DOHH2 (cell line): ENCODE measurements at regions not wholly inside any gene's neighbourhood (a gene's known extent, or its start where the extent isn't known, plus 50 kb on each side); places are given as distances from the start of the nearest gene placed in this dataset.

ENCODE experiments used
- H3F3A ChIP-seq: fragments of 200-600 bp; sonication (generic), shearing (Covaris generic); 2 replicates; pipeline ENCODE4 v1.6.0; 2016; ENCODE audit warnings: antibody characterized with exemption, mild to moderate bottlenecking; ENCODE audit not compliant: control insufficient read depth, insufficient read depth
- H3K27ac ChIP-seq: fragments of 200-600 bp; sonication (generic); 2 replicates; pipeline ENCODE4 v1.5.1; 2014; ENCODE audit warnings: low read depth, mild to moderate bottlenecking, low read length, moderate library complexity
- H3K27me3 ChIP-seq: fragments of 200-600 bp; sonication (generic); 2 replicates; pipeline ENCODE4 v1.6.1; 2014; ENCODE audit warnings: mild to moderate bottlenecking, low read length, mixed read lengths; ENCODE audit not compliant: control insufficient read depth
- H3K36me3 ChIP-seq: fragments of 200-600 bp; sonication (generic); 2 replicates; pipeline ENCODE4 v1.6.1; 2014; ENCODE audit warnings: mild to moderate bottlenecking, low read length, moderate library complexity, mixed read lengths; ENCODE audit not compliant: control insufficient read depth
- H3K4me1 ChIP-seq: fragments of 200-600 bp; sonication (generic); 2 replicates; pipeline ENCODE4 v1.6.1; 2014; ENCODE audit warnings: mild to moderate bottlenecking, low read length, mixed read lengths; ENCODE audit not compliant: control insufficient read depth
- H3K4me2 ChIP-seq: fragments of 200-600 bp; sonication (generic); 2 replicates; pipeline ENCODE4 v1.6.0; 2014; ENCODE audit warnings: mild to moderate bottlenecking, low read length, moderate library complexity
- H3K4me3 ChIP-seq: fragments of 200-600 bp; sonication (generic); 2 replicates; pipeline ENCODE4 v1.5.1; 2014; ENCODE audit warnings: mild to moderate bottlenecking, low read length, mixed read lengths
- H3K79me2 ChIP-seq: fragments of 200-600 bp; sonication (generic); 2 replicates; pipeline ENCODE4 v1.6.1; 2014; ENCODE audit warnings: mild to moderate bottlenecking, low read length, mixed read lengths; ENCODE audit not compliant: control insufficient read depth
- H3K9me2 ChIP-seq: fragments of 200-600 bp; sonication (generic); replicated peaks from 2 replicates; pipeline ENCODE4 v1.6.1; 2014; ENCODE audit warnings: mild to moderate bottlenecking, low read length, mixed read lengths; ENCODE audit not compliant: control insufficient read depth
- H3K9me3 ChIP-seq: fragments of 200-600 bp; sonication (generic); 2 replicates; pipeline ENCODE4 v1.6.1; 2014; ENCODE audit warnings: antibody characterized with exemption, low read length, mixed read lengths; ENCODE audit not compliant: control insufficient read depth, insufficient read depth
- H4K20me1 ChIP-seq: fragments of 200-600 bp; sonication (generic); 2 replicates; pipeline ENCODE4 v1.6.0; 2014; ENCODE audit warnings: low read depth, mild to moderate bottlenecking, antibody characterized with exemption, low read length, moderate library complexity; ENCODE audit not compliant: control insufficient read depth, insufficient read depth
- CTCF ChIP-seq: fragments of 200-600 bp; sonication (generic); IDR thresholded peaks from one replicate; pipeline ENCODE4 v1.5.1; 2014; ENCODE audit warnings: antibody characterized with exemption, mild to moderate bottlenecking, low read depth, low read length; ENCODE audit not compliant: poor library complexity, severe bottlenecking
- EZH2phosphoT487 ChIP-seq: fragments of 200-600 bp; sonication (generic); IDR thresholded peaks from 2 replicates; pipeline ENCODE4 v1.6.1; 2017; ENCODE audit warnings: borderline replicate concordance, mild to moderate bottlenecking, antibody characterized with exemption, low read length, moderate library complexity, mixed read lengths

GRCh38 chr12:126557659-126558058 is 1492.4 kb downstream of the AACS start:
- H3K27ac ChIP-seq = no peak overlapping the region

GRCh38 chr12:126558219-126558618 is 1493.0 kb downstream of the AACS start:
- Histone ChIP-seq H3K4me3 (no peak overlapping the region), H3K4me1 (no peaks in the 10 kb centered on the region), H3F3A (no peaks in the 10 kb centered on the region), H3K9me2 (no peaks in the 10 kb centered on the region), H3K36me3 (no peaks in the 10 kb centered on the region), H3K79me2 (no peaks in the 10 kb centered on the region), H3K27me3 (no peaks in the 10 kb centered on the region), H3K4me2 (no peak overlapping the region), H3K9me3 (no peaks in the 10 kb centered on the region), H4K20me1 (no peaks in the 10 kb centered on the region), H3K27ac (no peak overlapping the region)
- no peak for TF ChIP-seq CTCF
- TF ChIP-seq EZH2phosphoT487 = no peak

More at GRCh38 chr12:126557659-126558058, 1492.4 kb downstream of the AACS start:
- Histone ChIP-seq H4K20me1 (no peaks in the 10 kb centered on the region), H3F3A (no peaks in the 10 kb centered on the region), H3K4me2 (no peak overlapping the region), H3K4me1 (no peaks in the 10 kb centered on the region), H3K4me3 (no peak overlapping the region), H3K36me3 (no peaks in the 10 kb centered on the region), H3K9me3 (no peaks in the 10 kb centered on the region), H3K79me2 (no peaks in the 10 kb centered on the region), H3K9me2 (no peaks in the 10 kb centered on the region), H3K27me3 (no peaks in the 10 kb centered on the region)
- TF ChIP-seq EZH2phosphoT487 (no peak), CTCF (no peak)

DNA sequence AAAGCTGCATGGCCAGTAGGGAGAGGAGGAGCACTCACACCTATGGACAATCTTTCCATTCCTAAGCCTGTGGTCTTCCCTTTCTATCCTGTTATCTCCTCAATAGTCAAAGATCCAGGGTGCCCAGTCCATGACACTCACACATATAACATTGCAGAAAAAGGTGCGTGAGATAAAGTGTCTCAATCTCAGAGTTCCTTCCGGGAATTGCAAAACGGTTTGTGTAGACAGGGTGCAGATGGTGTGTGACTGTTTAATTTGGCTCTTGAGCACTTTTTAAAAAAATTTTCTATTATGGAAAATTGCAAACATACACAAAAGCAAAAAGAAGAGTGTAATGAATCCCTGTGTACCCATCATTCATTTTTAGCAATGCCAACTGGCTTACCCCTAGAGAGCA is 1493.6 kb downstream of the AACS start:
- Histone ChIP-seq H3K9me3 (no peaks in the 10 kb centered on the region), H3K4me1 (no peaks in the 10 kb centered on the region), H3K4me2 (no peak overlapping the region), H3K27me3 (no peaks in the 10 kb centered on the region), H3F3A (no peaks in the 10 kb centered on the region), H3K27ac (no peak overlapping the region), H3K4me3 (no peak overlapping the region), H3K9me2 (no peaks in the 10 kb centered on the region), H3K36me3 (no peaks in the 10 kb centered on the region), H4K20me1 (no peaks in the 10 kb centered on the region), H3K79me2 (no peaks in the 10 kb centered on the region)
- TF ChIP-seq CTCF = no peak
- no peak for TF ChIP-seq EZH2phosphoT487

DNA sequence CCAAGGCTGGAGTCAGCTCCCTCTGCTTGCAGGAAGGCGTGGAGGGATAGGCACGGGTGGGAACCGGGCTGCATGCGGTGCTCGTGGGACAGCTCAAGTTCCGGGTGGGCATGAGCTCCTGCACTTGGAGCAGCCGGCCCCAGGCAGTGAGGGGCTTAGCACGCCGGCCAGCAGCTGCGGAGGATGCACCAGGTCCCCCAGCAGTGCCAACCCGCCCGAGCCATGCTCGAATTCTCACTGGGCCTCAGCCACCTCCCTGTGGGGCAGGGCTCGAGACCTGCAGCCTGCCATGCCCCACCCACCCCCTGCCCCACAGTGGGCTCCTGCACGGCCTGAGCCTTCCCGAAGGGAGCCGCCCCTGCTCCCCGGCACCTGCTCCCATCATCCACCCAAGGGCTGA is 1501.8 kb downstream of the AACS start:
- Histone ChIP-seq H3K4me2 (no peak overlapping the region), H3F3A (no peaks in the 10 kb centered on the region), H3K36me3 (no peaks in the 10 kb centered on the region), H3K4me1 (no peaks in the 10 kb centered on the region), H3K9me2 (no peaks in the 10 kb centered on the region), H4K20me1 (no peaks in the 10 kb centered on the region), H3K4me3 (no peak overlapping the region), H3K9me3 (no peaks in the 10 kb centered on the region; the same call in 1 of the 2 replicates), H3K27ac (no peak overlapping the region), H3K27me3 (no peaks in the 10 kb centered on the region), H3K79me2 (no peaks in the 10 kb centered on the region)
- TF ChIP-seq EZH2phosphoT487 (no peak), CTCF (no peak)
